Kidney capillary endothelial cell (primary cell): ENCODE measurements at regions not wholly inside any gene's neighbourhood (a gene's known extent, or its start where the extent isn't known, plus 50 kb on each side); places are given as distances from the start of the nearest gene placed in this dataset.

ENCODE experiments used
- DNase-seq: peaks from one replicate; pipeline ENCODE4 v3.0.0-alpha.2; 2018; ENCODE audit warnings: low spot score

DNA sequence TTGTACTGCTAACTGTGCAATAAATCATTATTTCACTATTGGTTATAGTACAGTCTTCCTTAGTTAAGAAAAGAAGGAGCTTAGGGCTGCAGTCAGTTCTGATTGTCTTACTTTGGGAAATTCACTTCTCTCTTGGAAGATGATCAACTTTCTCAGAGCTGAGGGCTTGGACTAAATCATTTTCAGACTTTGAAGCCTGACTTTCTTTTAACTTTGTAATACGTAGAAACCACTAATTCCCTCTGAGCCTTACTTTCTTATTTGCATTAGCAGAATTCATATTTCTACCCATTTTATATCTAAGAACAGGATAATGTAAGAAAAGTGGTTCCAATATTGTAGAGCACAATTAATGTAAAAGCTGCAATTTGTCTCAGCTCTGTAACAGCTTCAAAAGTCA lies 386.4 kb downstream of the TRIB2 start:
- DNase-seq, result no peak

DNA sequence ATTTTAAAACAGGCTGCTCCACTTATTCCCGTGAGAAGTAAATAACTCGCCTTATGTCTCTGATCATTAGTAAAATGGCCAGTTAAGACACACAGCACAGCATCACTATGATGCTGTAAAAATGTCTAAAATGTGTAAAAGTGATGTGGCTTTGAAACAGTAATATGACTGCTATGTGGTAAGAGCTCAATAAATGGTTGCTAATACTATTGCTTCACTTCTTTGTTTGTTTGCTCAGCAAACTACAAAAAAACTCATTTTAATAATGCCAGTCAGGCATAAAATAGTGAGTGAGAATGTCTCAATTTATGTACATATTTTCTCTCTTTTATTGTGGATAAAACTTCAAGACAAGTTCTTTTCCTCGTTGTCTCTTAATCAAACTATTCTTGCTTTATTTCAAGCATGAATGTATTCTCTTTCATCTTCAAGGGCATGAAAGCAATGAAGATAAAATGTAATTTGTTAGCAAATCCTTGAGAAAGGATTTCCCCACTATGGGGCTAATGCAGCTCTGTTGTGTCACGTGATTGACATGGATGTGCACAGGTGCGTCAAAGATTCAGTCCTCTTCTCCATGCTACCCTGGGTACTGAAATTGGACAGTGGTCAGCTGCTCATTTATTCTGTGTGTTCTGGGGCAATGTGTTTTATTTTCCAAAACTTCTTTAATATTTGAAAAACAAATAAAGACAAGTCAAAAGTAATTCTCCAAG lies 387.2 kb downstream of the TRIB2 start:
- no peak for DNase-seq

DNA sequence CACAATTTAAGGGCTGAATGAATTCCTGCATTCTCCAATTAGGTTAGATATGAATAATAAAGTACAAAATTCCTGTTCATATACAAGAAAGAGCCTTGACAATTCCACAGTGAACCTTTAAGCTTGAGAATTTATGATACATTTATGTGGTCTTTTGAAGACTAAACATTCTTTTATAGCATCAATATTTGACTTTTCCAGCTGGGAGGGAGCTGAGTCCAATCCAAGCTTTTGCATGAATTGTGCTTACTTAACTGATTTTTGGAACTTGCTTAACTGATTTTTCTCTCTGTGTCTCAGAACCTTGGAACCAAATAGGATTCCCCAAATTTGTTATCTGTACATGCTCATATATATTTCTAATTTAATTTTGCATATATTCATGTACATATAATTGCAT lies 388.0 kb downstream of the TRIB2 start:
- no peak for DNase-seq

DNA sequence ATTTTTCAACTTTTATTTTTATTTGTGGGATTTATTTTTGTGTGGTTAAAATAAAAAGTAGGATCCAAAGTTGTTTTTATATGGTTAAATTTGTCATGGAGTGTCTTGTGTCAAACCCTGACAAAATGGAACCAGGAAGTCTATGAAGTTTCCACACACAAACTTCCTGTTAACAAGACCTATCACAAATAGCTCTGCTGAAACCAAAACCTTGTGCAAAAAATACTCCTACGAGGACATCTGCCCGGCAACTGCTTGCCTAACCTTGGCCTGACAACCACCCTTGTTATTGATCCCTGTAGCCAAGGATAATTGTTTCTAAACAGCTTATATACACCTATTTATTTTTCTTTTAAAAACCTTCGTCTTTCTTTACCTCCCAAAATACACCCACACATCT lies 389.6 kb downstream of the TRIB2 start:
- no peak for DNase-seq

DNA sequence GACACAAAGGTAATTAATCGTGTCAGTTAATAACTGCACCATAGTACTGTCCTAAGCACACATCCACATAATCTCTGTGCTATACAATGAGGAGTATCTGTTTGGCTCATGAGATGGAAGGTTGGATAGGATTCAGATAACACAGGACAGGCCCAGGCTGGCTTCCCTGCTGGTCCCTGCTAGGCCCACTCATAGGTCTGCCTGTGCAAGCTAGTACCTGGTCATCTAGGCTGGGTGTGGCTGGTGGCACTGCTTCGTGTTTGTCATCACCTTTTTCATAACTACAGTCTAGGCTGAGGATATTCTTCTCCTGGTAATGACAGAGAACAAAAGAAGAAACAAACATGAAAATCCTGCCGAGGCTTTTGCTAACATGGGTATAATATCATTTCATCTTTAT lies 392.8 kb downstream of the TRIB2 start:
- DNase-seq, result no peak

DNA sequence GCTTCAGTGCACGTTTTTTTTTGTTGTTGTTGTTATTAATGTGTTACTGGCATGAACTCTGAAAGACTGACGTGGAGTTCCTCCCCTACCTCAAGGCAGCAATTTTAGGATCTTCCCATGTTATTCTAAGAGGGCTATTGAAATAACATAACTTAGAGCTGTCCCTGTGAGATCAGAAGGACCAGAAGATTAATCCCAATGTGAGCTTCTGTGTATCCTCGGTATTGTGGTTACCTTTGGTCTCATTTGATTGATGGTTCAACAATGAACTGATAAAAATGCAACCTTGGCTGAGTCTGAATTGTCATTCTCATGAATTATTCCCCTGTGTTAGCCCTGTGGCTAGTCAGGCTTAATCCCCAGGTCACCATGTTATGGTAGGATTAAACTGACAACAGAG lies 394.1 kb downstream of the TRIB2 start:
- DNase-seq, result no peak

DNA sequence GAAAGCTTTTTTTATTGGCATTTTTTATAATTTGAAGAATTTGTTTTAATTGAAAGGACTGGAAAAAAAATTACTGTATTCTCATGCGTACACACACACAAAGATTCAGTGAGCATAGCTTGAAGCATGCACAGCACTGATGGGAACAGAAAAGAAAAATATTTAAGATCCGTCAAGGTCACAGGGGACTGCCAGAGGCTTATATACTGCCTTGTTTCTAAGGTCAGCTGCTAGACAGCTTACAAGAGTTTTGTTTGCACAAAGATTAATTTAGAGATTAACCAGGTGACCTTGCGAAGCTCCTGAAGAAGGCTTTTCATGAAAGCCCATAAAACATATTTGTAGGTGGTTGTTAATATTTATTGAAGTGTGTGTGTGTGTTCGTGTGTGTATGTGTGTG lies 396.3 kb downstream of the TRIB2 start:
- no peak for DNase-seq

DNA sequence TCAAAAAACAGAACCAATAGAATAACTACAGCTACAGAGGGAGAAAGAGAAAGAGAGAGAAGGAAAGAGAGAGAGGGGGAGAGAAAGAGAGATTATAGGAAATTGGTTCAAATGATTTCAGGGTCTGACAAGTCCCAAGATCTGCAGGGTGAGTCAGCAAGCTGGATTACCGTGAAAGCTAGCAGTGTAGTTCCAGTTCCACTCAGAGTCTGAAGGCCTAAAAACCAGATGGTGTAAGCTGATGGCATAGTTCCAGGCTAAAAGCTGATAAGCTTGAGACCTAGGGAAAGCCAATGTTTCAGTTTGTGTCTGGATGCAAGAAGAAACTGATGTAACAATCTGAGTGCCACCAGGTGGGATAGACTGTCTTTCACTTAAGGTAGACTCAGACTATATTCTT lies 397.7 kb downstream of the TRIB2 start:
- DNase-seq, result no peak

DNA sequence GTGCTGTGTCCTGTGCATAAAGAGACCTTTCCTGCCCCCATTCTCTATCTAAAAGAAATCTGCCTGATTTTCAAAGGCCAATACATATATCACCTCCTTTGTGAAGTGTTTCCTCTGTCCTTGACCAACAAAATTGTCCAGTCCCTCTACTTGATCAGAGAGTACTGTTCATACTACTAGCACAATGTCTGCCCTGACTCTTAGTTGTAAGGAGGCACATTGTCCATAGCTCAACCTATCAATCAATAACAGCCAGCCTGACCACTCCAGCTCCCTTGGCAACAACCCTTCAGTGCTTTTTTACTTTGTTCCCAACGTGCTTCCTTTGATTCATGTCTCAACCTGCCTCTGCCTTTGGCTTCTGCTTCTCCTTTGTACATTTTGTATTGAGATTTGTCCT lies 398.9 kb downstream of the TRIB2 start:
- DNase-seq, result no peak

DNA sequence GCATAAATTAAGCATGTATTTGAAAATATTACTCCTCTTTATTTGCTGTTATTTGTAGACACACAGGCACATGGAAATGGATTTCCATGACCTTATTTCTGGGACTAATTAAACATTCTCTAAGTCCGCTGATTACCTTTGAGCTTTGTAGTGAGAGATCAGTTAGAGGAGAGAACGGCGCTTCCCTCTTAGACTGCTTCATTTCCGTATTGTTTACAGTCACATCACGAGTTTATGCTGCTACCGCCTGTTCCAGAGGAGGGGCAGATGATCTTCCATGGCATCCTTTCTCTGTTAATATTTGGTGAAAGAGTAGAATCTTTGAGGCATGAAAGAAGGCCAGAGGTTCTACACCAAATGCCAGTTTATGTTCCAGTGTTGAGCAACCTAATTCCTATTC lies 404.4 kb downstream of the TRIB2 start:
- no peak for DNase-seq

DNA sequence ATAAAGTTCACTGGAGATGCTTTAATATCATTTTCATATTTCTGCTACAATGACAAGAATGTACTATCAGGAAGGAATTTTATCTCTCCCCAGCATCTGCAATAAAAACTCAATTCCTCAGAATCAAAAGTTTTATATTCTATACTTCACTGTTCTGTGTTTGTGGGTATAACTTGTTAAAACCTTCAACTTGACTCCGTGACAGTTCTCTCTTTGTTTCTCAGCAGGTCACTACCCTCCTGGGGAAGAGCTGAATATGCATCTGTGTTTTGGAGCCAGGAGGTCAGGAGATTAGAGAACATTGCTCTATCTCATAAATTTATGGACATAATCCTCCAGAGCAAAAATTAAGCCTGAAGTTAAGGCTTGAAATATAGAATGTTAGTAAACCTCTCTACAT lies 411.4 kb downstream of the TRIB2 start:
- DNase-seq, result no peak

DNA sequence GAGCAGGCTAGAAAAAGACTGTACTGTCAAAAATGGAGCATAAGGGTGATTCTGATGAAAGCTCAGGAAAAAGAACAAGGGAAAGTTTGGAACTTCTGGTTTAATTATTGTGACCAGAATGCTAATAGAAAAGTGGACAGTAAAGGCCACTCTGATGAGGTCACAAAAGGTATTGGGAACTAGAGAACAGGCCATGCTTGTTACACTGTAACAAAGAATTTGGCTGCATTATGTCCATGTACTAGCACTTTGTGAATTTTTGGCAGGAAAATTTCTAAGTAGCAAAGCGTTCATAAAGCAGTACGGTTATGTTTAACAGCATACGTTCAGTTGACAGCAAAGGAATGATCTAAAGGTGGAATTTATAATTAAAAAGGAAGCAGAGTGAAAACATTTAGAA lies 418.6 kb downstream of the TRIB2 start:
- no peak for DNase-seq

DNA sequence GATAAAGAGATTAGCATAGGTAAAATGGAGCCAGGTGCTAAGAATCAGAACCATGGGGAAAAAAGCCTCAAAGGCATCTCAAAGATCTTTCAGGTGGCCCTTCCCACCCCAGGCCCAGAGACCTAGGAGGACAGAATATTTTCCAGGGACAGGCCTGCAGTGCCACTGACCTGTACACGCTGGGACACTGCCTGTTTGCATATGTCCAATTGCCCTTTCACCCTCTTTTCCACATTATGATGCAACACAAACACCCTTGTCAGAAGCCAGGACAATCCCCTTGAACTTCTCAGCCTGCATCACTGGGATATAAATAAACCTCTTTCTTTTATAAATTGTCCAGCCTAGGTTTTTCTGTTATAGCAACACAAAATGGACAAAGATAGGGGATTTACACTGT lies 419.1 kb downstream of the TRIB2 start:
- DNase-seq, result no peak

DNA sequence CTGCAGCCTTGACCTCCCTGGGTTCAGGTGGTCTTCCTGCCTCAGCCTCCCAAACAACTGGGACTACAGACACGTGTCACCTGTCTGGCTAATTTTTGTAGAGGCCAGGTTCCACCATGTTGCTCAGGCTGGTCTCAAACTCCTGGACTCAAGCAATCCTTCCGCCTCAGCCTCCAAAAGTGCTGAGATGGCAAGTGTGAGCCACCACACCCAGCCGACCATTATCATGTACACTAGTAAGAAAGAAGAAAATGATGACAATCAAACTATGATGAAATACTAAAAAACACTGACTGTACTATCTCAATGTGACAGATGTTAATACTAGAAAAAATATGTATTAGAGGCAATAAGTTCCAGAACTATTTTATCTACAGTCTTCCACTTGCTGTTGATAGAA lies 420.9 kb downstream of the TRIB2 start:
- DNase-seq, result no peak

DNA sequence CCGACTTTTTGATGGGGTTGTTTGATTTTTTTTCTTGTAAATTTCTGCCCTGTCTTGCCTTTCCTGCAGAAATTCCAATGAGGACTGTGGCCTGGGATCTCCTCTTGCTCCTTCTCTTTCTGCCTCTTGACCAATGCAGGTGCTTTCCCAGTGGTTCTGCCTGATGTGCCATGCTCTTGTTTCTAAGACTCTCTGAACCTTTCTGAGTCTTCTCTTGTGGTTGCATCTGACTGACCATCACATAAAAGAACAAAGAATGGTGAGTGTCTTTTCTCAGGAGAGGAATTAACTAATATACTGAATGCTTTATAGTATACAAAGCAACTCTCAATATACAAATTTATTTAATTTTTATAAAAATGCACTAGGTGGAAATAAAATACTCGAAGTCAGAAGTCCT lies 424.6 kb downstream of the TRIB2 start:
- no peak for DNase-seq

DNA sequence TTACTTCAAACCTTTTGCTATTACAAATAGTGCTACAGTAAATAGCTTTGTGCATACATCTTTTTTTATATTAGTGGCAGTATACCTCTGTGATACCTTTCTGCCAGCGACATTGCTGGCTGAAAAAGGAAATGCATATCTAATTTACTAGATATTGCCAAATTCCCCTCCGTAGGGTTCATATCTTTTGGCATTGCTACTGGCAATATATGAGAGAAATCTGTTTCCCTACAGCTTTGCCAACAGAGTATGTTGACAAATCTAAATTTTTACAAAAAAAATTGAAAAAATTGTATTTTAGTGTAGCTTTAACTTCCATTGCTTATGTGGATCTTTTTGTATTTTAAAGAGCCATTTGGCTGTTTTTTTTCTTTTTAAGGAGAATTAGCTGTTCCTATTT lies 426.7 kb downstream of the TRIB2 start:
- DNase-seq, result no peak

DNA sequence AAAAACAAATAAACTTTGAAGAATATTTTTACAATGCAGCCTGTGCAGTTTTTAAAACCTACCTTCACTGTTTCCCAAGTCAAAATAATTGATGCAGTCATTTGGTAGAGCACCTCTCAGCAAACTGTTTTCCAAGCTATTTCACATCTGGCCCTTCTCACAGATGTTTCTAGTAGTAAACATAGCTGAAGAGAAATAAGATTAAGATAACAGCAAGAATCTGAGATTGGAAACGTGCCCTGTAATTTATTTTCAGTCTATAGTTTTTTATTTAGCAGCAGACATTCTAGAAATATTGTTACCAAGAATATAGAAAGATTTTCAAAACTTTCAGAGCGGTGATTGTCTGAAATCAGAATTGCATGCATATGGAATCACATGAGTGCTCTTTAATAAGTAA lies 440.2 kb downstream of the TRIB2 start:
- DNase-seq, result no peak

DNA sequence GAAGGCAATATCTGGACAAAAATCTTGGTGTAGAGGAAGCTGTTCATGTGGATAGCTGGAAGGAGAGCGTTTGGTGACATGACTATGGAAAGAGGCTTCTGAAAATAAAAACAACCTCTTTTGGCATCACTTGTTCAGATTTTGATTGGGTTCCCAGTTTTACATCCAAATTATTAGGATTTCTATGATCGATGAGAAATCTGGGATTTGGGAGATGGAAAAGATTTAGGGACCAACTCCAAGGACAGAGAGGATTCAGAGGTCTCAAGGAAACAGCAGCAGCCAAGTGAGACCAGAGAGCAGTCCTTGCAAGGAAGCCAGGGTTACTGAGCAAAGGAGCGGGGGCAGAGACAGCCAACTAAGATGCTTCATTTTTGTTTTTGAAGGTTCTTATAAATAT lies 441.7 kb downstream of the TRIB2 start:
- no peak for DNase-seq

DNA sequence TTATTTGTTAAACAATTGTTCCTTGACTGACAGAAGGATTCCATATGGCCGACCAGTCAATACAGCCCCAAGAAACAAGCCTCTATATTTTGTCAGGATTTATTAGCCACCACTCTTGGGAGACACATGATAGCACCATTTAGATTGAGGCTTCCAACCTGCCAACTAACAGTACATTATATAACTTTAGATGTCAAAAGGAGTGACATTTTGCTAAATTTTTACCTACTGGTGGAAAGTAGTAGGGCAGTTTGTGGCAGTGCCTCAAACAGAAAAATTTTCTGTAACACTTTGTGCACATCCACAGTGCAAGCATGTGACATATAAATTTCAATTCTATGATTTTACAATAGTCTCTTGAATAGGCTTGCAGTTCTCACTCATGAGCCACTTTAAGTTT lies 464.0 kb downstream of the TRIB2 start:
- no peak for DNase-seq

DNA sequence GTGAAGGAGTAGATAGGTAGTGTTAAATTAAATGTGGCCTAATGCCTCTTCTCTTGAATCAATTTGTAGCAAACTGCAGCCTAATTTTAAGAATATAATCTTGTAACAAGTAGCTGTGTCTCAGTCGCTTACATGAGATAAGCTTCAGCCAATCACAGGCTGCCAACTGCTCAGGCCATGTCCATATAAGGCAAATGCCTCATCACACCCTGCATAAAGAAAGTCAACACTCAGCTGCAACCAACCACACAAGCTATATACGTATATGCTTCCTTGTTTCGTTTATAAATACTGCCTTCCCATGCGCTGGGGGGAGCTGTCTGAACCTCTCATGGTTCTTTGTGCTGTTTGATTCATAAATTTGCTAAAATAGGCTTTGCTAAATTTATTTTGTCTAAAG lies 476.3 kb downstream of the TRIB2 start:
- DNase-seq, result no peak

DNA sequence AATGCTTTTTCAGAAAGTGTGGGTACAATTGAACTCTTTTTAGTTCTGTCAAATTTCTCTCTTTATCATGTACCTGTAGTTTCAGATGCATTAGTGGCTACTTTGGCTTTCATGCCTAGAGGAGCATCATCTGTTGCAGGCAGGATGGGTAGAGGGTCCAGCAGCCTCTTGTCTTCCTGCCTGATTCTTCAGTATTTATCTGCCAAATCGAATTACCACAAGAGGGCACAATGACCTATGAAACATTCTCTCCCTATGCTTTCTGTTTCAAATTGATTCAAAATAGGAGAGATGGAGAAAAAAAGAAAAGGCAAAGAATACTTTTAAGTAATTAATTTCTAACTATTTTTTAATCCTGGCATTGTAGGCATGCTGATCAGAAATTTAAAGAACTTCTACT lies 477.2 kb downstream of the TRIB2 start:
- peak; percentile 18 for DNase-seq

DNA sequence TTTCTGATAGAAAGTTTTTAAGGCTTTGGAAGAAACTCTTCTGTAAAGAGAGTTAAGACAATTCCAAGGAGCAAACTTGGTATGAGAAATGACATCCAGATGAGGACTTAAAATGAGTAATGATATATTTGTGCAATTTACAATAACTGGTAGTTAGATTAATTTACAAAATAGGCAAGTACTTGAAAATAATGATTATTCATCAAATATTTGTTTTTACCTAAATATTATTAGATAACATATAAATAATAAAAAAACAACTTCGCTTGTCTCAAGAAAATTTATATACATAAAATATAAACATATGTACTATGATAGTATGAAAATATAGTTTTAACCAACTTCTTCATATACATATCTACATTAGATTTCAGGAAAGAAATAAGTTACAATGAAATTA lies 478.5 kb downstream of the TRIB2 start:
- no peak for DNase-seq

DNA sequence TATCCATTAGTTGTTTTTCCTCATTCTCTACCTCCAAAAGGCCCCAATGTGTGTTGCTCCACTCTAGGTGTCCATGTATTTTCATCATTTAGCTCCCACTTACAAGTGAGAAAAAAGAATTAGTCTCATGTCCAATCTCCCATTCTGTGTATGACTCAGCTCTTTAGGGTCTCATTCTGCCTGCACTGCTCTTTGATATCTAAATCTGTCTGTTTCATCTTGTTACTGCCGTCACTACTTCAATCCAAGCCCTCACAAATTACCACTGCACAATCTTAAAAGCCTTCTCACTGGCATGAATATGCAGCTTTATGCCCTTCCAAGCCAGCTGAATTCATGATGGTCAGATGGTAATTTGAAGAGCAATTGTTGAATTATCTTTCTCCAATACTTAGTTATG lies 480.5 kb downstream of the TRIB2 start:
- DNase-seq, result no peak

DNA sequence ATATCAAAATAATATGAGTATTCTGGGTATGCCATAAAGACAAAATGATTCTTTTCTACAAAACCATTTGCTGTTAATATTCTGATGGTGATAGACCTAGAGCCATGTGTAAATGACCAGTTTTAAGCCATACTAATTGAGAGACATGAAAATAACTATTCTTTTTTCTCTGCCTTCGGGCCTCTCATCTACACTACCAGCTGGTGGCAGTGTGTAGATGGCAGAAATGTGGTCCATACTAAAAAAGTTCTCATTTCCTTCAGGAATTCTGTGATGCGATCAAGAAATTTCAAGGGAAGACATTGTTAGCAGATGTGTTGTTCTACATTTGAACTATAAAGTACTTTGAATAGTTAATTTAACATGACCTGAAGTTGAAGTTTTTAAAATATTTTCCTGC lies 485.2 kb downstream of the TRIB2 start:
- DNase-seq, result peak; percentile 10

DNA sequence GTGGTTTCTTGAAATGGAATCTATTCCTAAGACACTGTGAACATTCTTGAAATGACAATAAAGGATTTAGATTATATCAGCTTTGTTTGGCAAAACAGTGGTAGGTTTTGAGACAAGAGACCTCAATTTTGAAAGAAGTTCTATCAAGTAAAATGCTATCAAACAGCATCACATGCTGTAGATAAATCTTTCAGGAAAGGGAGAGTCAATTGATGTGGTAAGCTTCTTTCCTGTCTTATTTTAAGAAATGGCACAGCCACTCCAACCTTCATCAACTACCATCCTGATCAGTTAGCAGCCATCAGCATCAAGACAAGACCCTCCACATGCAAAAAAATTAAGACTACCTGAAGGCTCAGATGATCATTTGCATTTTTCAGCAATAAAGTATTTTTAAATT lies 495.4 kb downstream of the TRIB2 start:
- DNase-seq, result no peak
